Loucy (cell line): ENCODE measurements at regions not wholly inside any gene's neighbourhood (a gene's known extent, or its start where the extent isn't known, plus 50 kb on each side); places are given as distances from the start of the nearest gene placed in this dataset.

Experiments used
- H2AFZ ChIP-seq: fragments of 200-600 bp; sonication (generic); 2 replicates; pipeline ENCODE4 v1.6.0; 2016; ENCODE audit warnings: antibody characterized with exemption, mild to moderate bottlenecking, low read length, moderate library complexity
- H3F3A ChIP-seq: fragments of 200-600 bp; 2 replicates; pipeline ENCODE4 v1.6.0; 2016; ENCODE audit warnings: antibody characterized with exemption, low read depth, mild to moderate bottlenecking
- H3K27me3 ChIP-seq: fragments of 200-600 bp; sonication (generic); 2 replicates; pipeline ENCODE4 v1.6.1; 2014; ENCODE audit warnings: low read length, mild to moderate bottlenecking; ENCODE audit not compliant: insufficient read depth, poor library complexity, severe bottlenecking
- H3K36me3 ChIP-seq: fragments of 200-600 bp; sonication (generic); 2 replicates; pipeline ENCODE4 v1.6.1; 2016; ENCODE audit warnings: low read length; ENCODE audit not compliant: insufficient read depth
- H3K4me1 ChIP-seq: fragments of 200-600 bp; sonication (generic); 2 replicates; pipeline ENCODE4 v1.5.1; 2014; ENCODE audit warnings: low read length, mild to moderate bottlenecking; ENCODE audit not compliant: insufficient read depth, poor library complexity, severe bottlenecking
- H3K4me2 ChIP-seq: fragments of 200-600 bp; sonication (generic); 2 replicates; pipeline ENCODE4 v1.6.0; 2014; ENCODE audit warnings: antibody characterized with exemption, low read length, low read depth, mild to moderate bottlenecking; ENCODE audit not compliant: poor library complexity, severe bottlenecking
- H3K4me3 ChIP-seq: fragments of 200-600 bp; sonication (generic); 2 replicates; pipeline ENCODE4 v1.5.1; 2014; ENCODE audit warnings: low read length, mild to moderate bottlenecking, mixed read lengths; ENCODE audit not compliant: poor library complexity, severe bottlenecking
- H3K79me2 ChIP-seq: fragments of 200-600 bp; sonication (generic); 2 replicates; pipeline ENCODE4 v1.6.1; 2014; ENCODE audit warnings: low read length; ENCODE audit not compliant: insufficient read depth
- H3K9ac ChIP-seq: fragments of 200-600 bp; sonication (generic); 2 replicates; pipeline ENCODE4 v1.6.0; 2014; ENCODE audit warnings: mild to moderate bottlenecking, low read depth, low read length, moderate library complexity; ENCODE audit not compliant: poor library complexity, severe bottlenecking
- H3K9me2 ChIP-seq: fragments of 200-600 bp; sonication (generic); replicated peaks from 2 replicates; pipeline ENCODE4 v1.6.1; 2016; ENCODE audit warnings: low read depth, low read length, mixed read lengths
- H3K9me3 ChIP-seq: fragments of 200-600 bp; sonication (generic); 2 replicates; pipeline ENCODE4 v1.6.1; 2014; ENCODE audit warnings: mild to moderate bottlenecking, antibody characterized with exemption, low read length, low read depth; ENCODE audit not compliant: insufficient read depth
- H4K20me1 ChIP-seq: fragments of 200-600 bp; sonication (generic); 2 replicates; pipeline ENCODE4 v1.6.0; 2014; ENCODE audit warnings: antibody characterized with exemption, low read length, mild to moderate bottlenecking; ENCODE audit not compliant: insufficient read depth, poor library complexity, severe bottlenecking
- EZH2phosphoT487 ChIP-seq: fragments of 200-600 bp; IDR thresholded peaks from 2 replicates; pipeline ENCODE4 v1.6.1; 2018; ENCODE audit warnings: antibody characterized with exemption, mild to moderate bottlenecking, moderate library complexity, borderline replicate concordance
- TF ChIP-seq, protein P1 (sequence below): fragments of 200-600 bp; sonication (generic); conservative IDR thresholded peaks from 2 replicates; pipeline ENCODE4 v1.5.1; 2014; ENCODE audit warnings: mild to moderate bottlenecking, antibody characterized with exemption, low read length

GRCh38 chr6:11370191-11371018 lies 137.9 kb upstream of the NEDD9 start:
- no peaks in the 10 kb centered on the region for H3F3A ChIP-seq
- H3K4me2 ChIP-seq: no peak overlapping the region
- H3K4me3 ChIP-seq: no peak overlapping the region
- TF ChIP-seq, protein P1, sequence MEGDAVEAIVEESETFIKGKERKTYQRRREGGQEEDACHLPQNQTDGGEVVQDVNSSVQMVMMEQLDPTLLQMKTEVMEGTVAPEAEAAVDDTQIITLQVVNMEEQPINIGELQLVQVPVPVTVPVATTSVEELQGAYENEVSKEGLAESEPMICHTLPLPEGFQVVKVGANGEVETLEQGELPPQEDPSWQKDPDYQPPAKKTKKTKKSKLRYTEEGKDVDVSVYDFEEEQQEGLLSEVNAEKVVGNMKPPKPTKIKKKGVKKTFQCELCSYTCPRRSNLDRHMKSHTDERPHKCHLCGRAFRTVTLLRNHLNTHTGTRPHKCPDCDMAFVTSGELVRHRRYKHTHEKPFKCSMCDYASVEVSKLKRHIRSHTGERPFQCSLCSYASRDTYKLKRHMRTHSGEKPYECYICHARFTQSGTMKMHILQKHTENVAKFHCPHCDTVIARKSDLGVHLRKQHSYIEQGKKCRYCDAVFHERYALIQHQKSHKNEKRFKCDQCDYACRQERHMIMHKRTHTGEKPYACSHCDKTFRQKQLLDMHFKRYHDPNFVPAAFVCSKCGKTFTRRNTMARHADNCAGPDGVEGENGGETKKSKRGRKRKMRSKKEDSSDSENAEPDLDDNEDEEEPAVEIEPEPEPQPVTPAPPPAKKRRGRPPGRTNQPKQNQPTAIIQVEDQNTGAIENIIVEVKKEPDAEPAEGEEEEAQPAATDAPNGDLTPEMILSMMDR: no peak
- TF ChIP-seq EZH2phosphoT487: no peak
- H3K9ac ChIP-seq: no peak overlapping the region
- H4K20me1 ChIP-seq: no peaks in the 10 kb centered on the region
- H3K27me3 ChIP-seq: no peaks in the 10 kb centered on the region
- no peaks in the 10 kb centered on the region for H3K36me3 ChIP-seq
- H2AFZ ChIP-seq: no peak overlapping the region
- no peaks in the 10 kb centered on the region for H3K79me2 ChIP-seq
- H3K4me1 ChIP-seq: no peaks in the 10 kb centered on the region
- no peaks in the 10 kb centered on the region for H3K9me3 ChIP-seq
- no peaks in the 10 kb centered on the region for H3K9me2 ChIP-seq

DNA sequence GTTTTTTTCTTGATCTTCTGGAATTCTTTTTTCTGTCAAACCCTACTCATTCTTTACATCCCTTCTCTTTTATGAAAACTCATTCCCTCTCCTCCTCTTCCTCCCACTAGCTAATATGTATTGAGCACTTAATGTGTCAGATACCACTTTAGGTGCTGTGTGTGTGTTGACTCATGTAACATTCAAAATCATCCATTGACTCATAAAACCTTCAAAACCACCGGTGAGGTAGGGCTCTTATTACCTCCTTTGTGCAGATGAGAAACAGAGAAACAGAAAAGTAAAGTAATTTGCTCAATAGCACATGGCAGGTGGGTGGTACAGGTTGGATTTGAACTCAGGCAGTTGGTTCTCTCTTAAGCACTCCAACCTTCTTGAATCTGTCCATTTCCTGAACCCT lies 136.3 kb upstream of the NEDD9 start:
- H4K20me1 ChIP-seq: no peaks in the 10 kb centered on the region
- no peak overlapping the region for H3K4me2 ChIP-seq
- no peaks in the 10 kb centered on the region for H3K9me2 ChIP-seq
- no peaks in the 10 kb centered on the region for H3K4me1 ChIP-seq
- H3K9ac ChIP-seq: no peak overlapping the region
- H3K36me3 ChIP-seq: no peaks in the 10 kb centered on the region
- no peaks in the 10 kb centered on the region for H3K9me3 ChIP-seq
- no peak overlapping the region for H2AFZ ChIP-seq
- H3K27me3 ChIP-seq: no peaks in the 10 kb centered on the region
- H3K79me2 ChIP-seq: no peaks in the 10 kb centered on the region
- no peaks in the 10 kb centered on the region for H3F3A ChIP-seq
- TF ChIP-seq, protein P1: no peak
- no peak for TF ChIP-seq EZH2phosphoT487
- no peak overlapping the region for H3K4me3 ChIP-seq

- no peaks in the 10 kb centered on the region for H3K9me3 ChIP-seq
- no peaks in the 10 kb centered on the region for H3K4me1 ChIP-seq
- H4K20me1 ChIP-seq: no peaks in the 10 kb centered on the region
- no peaks in the 10 kb centered on the region for H3K9me2 ChIP-seq
- no peak overlapping the region for H3K4me2 ChIP-seq
- no peak overlapping the region for H3K4me3 ChIP-seq
- no peaks in the 10 kb centered on the region for H3K79me2 ChIP-seq
- no peaks in the 10 kb centered on the region for H3F3A ChIP-seq
- TF ChIP-seq EZH2phosphoT487: no peak
- TF ChIP-seq, protein P1: no peak
- H3K36me3 ChIP-seq: no peaks in the 10 kb centered on the region
- H3K9ac ChIP-seq: no peak overlapping the region
- no peaks in the 10 kb centered on the region for H3K27me3 ChIP-seq
- H2AFZ ChIP-seq: no peak overlapping the region
These were observed 135.8 kb upstream of the NEDD9 start for GRCh38 chr6:11368264-11368663.
